ENCODE measurements at regions not wholly inside any gene's neighbourhood (a gene's known extent, or its start where the extent isn't known, plus 50 kb on each side); places are given as distances from the start of the nearest gene placed in this dataset.

DNA sequence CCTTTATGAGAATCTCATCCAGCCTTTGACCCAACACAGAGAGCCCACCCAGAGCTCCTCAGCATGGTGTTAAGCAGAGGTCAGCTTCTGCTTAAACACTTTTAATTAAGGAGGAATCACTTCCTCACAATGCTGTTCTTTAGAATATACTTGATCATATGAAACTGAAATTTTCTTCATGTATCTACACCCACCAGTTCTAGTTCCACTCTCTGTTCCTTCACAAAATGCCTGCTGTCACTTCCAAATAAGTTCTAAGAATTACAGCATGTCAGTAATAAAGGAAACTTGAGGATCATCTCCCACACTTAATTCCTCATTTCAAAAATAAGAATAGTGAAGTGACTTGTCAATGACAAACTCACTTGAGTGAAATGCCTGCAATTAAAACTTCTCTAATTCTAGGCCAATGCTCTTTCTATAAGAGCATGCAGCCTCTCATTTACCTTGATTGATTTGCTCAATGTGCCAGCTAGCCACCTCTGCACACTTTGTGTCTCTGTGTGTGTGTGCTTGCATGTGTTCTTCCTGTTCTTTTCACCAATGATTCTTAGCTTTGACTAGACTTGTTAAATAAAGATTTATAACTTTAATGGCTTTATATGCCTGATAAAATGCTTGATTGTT is 356.3 kb downstream of the PLPP3 start:
- TF ChIP-seq, protein P1, sequence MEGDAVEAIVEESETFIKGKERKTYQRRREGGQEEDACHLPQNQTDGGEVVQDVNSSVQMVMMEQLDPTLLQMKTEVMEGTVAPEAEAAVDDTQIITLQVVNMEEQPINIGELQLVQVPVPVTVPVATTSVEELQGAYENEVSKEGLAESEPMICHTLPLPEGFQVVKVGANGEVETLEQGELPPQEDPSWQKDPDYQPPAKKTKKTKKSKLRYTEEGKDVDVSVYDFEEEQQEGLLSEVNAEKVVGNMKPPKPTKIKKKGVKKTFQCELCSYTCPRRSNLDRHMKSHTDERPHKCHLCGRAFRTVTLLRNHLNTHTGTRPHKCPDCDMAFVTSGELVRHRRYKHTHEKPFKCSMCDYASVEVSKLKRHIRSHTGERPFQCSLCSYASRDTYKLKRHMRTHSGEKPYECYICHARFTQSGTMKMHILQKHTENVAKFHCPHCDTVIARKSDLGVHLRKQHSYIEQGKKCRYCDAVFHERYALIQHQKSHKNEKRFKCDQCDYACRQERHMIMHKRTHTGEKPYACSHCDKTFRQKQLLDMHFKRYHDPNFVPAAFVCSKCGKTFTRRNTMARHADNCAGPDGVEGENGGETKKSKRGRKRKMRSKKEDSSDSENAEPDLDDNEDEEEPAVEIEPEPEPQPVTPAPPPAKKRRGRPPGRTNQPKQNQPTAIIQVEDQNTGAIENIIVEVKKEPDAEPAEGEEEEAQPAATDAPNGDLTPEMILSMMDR (IDR thresholded peaks at IDR 0.05), result no peak
- TF ChIP-seq EP300 (IDR thresholded peaks at IDR 0.05), result no peak
- no peak for TF ChIP-seq POLR2AphosphoS5 (IDR thresholded peaks at IDR 0.05)

All from suprapubic skin (tissue), 4 donors.